ENCODE measurements at regions not wholly inside any gene's neighbourhood (a gene's known extent, or its start where the extent isn't known, plus 50 kb on each side); places are given as distances from the start of the nearest gene placed in this dataset.
"Not testable (repeated sequence)": the region's sequence is repeated elsewhere in the genome, so short reads cannot be mapped to it uniquely, and the experiment has no call there.

- DNase-seq (ENCODE audit: low read depth) = no peak
Measured at GRCh38 chrX:2640436-2641150, 50.5 kb upstream of the CD99 start.

- no peak for DNase-seq (ENCODE audit: low read depth)
Measured at GRCh38 chrX:2638279-2638678, 52.8 kb upstream of the CD99 start.

GRCh38 chrX:2635342-2635741 is 55.8 kb upstream of the CD99 start:
- no peak for DNase-seq (ENCODE audit: low read depth)

- no peak for DNase-seq (ENCODE audit: low read depth)
Measured at GRCh38 chrX:2632533-2633504, 58.3 kb upstream of the CD99 start.

GRCh38 chrX:2631743-2632532 is 59.2 kb upstream of the CD99 start:
- no peak for DNase-seq (ENCODE audit: low read depth)

GRCh38 chrX:2630935-2631742 is 60.0 kb upstream of the CD99 start:
- not testable (repeated sequence) for DNase-seq (ENCODE audit: low read depth)

GRCh38 chrX:2630008-2630934 is 60.8 kb upstream of the CD99 start:
- not testable (repeated sequence) for DNase-seq (ENCODE audit: low read depth)

- DNase-seq (ENCODE audit: low read depth) = no peak
Measured at GRCh38 chrX:2629316-2630007, 61.6 kb upstream of the CD99 start.

GRCh38 chrX:2628751-2629315 is 62.3 kb upstream of the CD99 start:
- no peak for DNase-seq (ENCODE audit: low read depth)

GRCh38 chrX:2627272-2627867 is 63.7 kb upstream of the CD99 start:
- DNase-seq (ENCODE audit: low read depth) = peak; percentile 49

- no peak for DNase-seq (ENCODE audit: low read depth)
Measured at GRCh38 chrX:2626750-2627149, 64.3 kb upstream of the CD99 start.

GRCh38 chrX:2620576-2620975 is 70.5 kb upstream of the CD99 start:
- DNase-seq (ENCODE audit: low read depth) = no peak

GRCh38 chrX:2618516-2618915 is 72.6 kb upstream of the CD99 start:
- no peak for DNase-seq (ENCODE audit: low read depth)

- DNase-seq (ENCODE audit: low read depth) = peak; percentile 80
Measured at GRCh38 chrX:2614911-2615310, 76.2 kb upstream of the CD99 start.

GRCh38 chrX:2610246-2611170 is 80.6 kb upstream of the CD99 start:
- DNase-seq (ENCODE audit: low read depth) = no peak

- no peak for DNase-seq (ENCODE audit: low read depth)
Measured at GRCh38 chrX:2609431-2610238, 81.5 kb upstream of the CD99 start.

Measured in renal cortical epithelial cell (primary cell).